Esophagus squamous epithelium (tissue), 4 donors: ENCODE measurements at regions not wholly inside any gene's neighbourhood (a gene's known extent, or its start where the extent isn't known, plus 50 kb on each side); places are given as distances from the start of the nearest gene placed in this dataset.

Experiments
- POLR2A ChIP-seq, 4 donors: fragments of 450-650 bp; IDR thresholded peaks; one replicate each; pipeline ENCODE4 v1.6.1; 2017; ENCODE audit warnings: antibody characterized with exemption in 4 of 4, mild to moderate bottlenecking in 4 of 4, moderate library complexity in 3 of 4
- TF ChIP-seq, protein P1 (sequence below), 6 experiments: fragments of 450-650 bp in 4 of 6; fragments of 200-600 bp in 2 of 6; sonication (generic) in 2 of 6; IDR thresholded peaks; one replicate each; pipeline ENCODE4 v1.5.1; 2016 to 2019; ENCODE audit warnings: antibody characterized with exemption in 6 of 6, mild to moderate bottlenecking in 4 of 6, moderate library complexity in 4 of 6

GRCh38 chr13:70235565-70235964 lies 127.3 kb upstream of the KLHL1 start:
- no peak for TF ChIP-seq POLR2A (IDR thresholded peaks at IDR 0.05)
- TF ChIP-seq, protein P1, sequence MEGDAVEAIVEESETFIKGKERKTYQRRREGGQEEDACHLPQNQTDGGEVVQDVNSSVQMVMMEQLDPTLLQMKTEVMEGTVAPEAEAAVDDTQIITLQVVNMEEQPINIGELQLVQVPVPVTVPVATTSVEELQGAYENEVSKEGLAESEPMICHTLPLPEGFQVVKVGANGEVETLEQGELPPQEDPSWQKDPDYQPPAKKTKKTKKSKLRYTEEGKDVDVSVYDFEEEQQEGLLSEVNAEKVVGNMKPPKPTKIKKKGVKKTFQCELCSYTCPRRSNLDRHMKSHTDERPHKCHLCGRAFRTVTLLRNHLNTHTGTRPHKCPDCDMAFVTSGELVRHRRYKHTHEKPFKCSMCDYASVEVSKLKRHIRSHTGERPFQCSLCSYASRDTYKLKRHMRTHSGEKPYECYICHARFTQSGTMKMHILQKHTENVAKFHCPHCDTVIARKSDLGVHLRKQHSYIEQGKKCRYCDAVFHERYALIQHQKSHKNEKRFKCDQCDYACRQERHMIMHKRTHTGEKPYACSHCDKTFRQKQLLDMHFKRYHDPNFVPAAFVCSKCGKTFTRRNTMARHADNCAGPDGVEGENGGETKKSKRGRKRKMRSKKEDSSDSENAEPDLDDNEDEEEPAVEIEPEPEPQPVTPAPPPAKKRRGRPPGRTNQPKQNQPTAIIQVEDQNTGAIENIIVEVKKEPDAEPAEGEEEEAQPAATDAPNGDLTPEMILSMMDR (IDR thresholded peaks at IDR 0.05): no peak
